Stomach smooth muscle (tissue), 2 donors: ENCODE measurements at regions not wholly inside any gene's neighbourhood (a gene's known extent, or its start where the extent isn't known, plus 50 kb on each side); places are given as distances from the start of the nearest gene placed in this dataset.

Experiments
- H3K27ac ChIP-seq: one replicate; pipeline ENCODE4 v1.7.0; 2013; ENCODE audit warnings: mild to moderate bottlenecking, low read length, inconsistent platforms
- H3K27me3 ChIP-seq, 2 donors: one replicate each; pipeline ENCODE4 v1.7.0; 2013; ENCODE audit warnings: low read length in 2 of 2; ENCODE audit not compliant: insufficient read depth in 2 of 2, control insufficient read depth in 1 of 2
- H3K36me3 ChIP-seq, 2 donors: one replicate each; pipeline ENCODE4 v1.7.0; 2013; ENCODE audit warnings: low read length in 2 of 2; ENCODE audit not compliant: control insufficient read depth in 2 of 2, insufficient read depth in 2 of 2
- H3K4me1 ChIP-seq: one replicate; pipeline ENCODE4 v1.7.0; 2013; ENCODE audit warnings: low read length; ENCODE audit not compliant: control insufficient read depth, insufficient read depth
- H3K4me3 ChIP-seq, 2 donors: one replicate each; pipeline ENCODE4 v1.7.0; 2013; ENCODE audit warnings: low read length in 2 of 2
- H3K9ac ChIP-seq, 2 donors: one replicate each; pipeline ENCODE4 v1.7.0; 2013; ENCODE audit warnings: low read length in 2 of 2, mild to moderate bottlenecking in 1 of 2
- H3K9me3 ChIP-seq, 2 donors: one replicate each; pipeline ENCODE4 v1.7.0; 2013; ENCODE audit warnings: low read length in 2 of 2; ENCODE audit not compliant: control insufficient read depth in 2 of 2
- donor health status: healthy.
- donor health status: Pancreatic carcinoma.

DNA sequence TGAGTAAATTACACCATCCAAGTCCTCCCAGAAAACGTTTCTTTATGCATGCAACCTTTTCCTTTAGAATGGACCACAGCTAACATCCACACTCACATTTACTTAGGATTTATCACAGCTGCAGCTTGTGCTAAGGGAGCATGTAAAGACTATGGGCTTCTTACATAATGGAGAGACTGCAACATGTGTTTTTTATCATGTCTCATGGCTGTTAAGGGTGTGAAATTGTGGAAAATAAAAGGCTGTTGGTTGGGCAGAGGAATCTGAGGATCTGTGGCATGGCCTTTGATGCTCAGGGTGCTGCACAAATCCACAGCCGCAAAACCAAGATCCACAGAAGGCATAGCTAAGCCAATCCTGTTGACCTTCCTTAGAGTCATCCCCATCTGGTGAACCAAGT is 112.0 kb upstream of the MTNR1B start:
- Histone ChIP-seq H3K36me3 (no peaks in the 10 kb centered on the region), H3K27me3 (no peaks in the 10 kb centered on the region), H3K9me3 (no peaks in the 10 kb centered on the region), H3K4me3 (no peak overlapping the region), H3K27ac (no peak overlapping the region), H3K4me1 (peaks cover 5% of the 10 kb centered on the region), H3K9ac (no peak overlapping the region)

DNA sequence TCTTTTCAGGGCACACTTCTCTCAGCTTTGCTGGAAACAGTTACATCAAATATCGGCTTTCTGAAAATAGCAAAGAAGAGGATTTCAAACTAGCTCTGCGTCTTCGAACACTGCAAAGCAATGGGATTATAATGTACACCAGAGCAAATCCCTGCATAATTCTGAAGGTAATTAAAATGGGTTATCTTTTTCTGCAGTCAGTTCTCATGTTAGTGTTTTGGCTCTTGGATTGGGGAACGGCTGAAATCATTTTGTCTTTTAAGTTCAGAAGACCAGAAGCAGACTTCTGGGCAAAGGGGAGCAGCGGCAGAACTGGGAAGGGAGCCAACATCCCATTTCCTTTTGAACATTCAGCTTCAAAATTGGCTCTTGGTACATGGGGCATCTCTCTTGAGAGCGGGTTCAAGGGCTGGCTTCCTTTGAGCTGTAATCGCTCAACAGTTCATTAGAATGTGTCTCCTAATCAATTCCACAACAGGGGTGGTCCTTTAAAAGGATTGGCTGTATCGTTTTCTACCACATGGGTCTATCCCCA is 110.2 kb upstream of the MTNR1B start:
- Histone ChIP-seq H3K27me3 (no peaks in the 10 kb centered on the region), H3K9me3 (no peaks in the 10 kb centered on the region), H3K4me3 (no peak overlapping the region), H3K9ac (no peak overlapping the region), H3K4me1 (peaks cover 3% of the 10 kb centered on the region), H3K27ac (no peak overlapping the region), H3K36me3 (no peaks in the 10 kb centered on the region)

- Histone ChIP-seq H3K27ac (no peak overlapping the region), H3K9me3 (no peaks in the 10 kb centered on the region), H3K27me3 (no peaks in the 10 kb centered on the region), H3K36me3 (no peaks in the 10 kb centered on the region), H3K4me1 (peaks cover 3% of the 10 kb centered on the region), H3K9ac (no peak overlapping the region), H3K4me3 (no peak overlapping the region)
These were observed 107.8 kb upstream of the MTNR1B start for GRCh38 chr11:92861634-92862033.

DNA sequence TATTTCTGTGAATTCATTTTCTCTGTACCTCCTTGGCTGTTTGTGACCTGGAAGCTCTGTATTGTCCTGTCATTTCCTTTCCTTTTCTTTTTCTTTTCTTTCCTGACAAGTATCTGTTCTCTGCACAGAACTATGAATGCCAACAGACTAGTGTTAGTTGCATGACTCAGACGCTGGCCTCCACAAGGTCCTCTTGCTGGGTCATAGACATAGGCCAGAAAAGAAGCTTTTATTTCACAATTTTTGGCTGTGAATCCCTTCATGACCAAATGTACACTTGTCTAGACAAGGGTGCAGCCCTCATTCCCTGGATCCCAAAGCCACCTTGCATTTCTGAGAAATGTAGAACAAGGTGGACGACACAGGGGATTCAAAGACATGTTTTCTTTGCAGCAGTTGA is 104.1 kb upstream of the MTNR1B start:
- Histone ChIP-seq H3K36me3 (no peaks in the 10 kb centered on the region), H3K4me3 (no peak overlapping the region), H3K27me3 (no peaks in the 10 kb centered on the region), H3K27ac (no peak overlapping the region), H3K4me1 (no peaks in the 10 kb centered on the region), H3K9ac (no peak overlapping the region), H3K9me3 (no peaks in the 10 kb centered on the region)

GRCh38 chr11:92866679-92867282 is 102.7 kb upstream of the MTNR1B start:
- Histone ChIP-seq H3K36me3 (no peaks in the 10 kb centered on the region), H3K9me3 (peaks cover 0 to 2% of the 10 kb centered on the region in 2 donors), H3K4me1 (no peaks in the 10 kb centered on the region), H3K4me3 (no peak overlapping the region), H3K27me3 (no peaks in the 10 kb centered on the region), H3K27ac (no peak overlapping the region), H3K9ac (no peak overlapping the region)

DNA sequence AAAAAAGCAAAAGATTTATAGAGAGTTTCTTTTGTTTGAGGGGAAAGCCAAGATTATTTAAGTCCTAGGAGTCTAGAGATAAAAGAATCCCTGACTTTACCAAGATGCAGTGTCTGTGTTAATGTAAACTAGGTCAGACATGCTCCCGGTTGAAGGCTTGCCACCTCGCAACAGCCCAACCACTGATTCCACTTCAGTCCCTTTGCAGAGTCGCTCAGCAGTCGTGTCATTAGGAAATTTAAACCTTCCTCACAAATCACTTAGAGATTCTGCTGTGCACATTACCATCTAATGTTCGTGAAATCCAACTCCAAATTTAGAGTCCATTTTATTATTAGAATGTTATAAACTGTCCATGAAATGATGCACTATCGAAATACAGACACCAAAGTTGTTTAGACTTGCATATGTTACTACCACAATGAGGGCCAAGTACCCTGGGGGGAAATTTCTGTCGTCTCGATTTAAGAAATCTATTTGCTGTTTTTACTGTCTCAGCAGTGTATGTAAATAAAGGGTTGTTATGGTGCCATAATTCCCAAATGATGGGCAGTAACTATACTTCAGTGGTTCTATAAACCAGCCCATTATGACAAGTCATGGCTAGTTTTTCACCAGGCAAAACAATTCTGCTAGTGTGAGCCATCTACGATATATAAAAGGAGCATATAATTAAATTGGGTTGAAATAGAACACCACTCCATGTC is 101.4 kb upstream of the MTNR1B start:
- no peak overlapping the region for H3K27ac ChIP-seq
- H3K4me3 ChIP-seq = no peak overlapping the region
- H3K4me1 ChIP-seq = no peaks in the 10 kb centered on the region
- H3K27me3 ChIP-seq = no peaks in the 10 kb centered on the region
- H3K9me3 ChIP-seq = peaks cover 0 to 2% of the 10 kb centered on the region in 2 donors
- H3K36me3 ChIP-seq = no peaks in the 10 kb centered on the region
- no peak overlapping the region for H3K9ac ChIP-seq

DNA sequence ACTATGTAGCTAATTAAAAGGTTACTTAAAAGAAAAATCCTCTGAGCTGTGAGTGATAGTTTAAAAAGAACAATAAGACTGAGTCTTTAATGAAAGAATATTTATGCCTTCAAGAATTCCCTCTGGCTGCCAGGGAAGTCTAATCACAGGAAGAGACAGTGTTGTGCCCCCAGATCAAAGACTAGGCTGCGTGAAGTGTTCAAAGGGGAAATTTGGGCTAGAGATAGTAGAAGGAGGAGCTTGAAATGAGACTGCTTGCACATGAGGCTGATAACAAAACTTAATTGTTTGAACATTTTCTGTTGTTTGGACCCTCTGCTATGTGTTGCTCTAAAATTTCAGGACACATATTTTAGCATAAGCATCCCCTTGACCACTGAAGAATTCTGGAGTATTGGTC is 99.7 kb upstream of the MTNR1B start:
- Histone ChIP-seq H3K36me3 (no peaks in the 10 kb centered on the region), H3K9me3 (peaks cover 0 to 2% of the 10 kb centered on the region in 2 donors), H3K27me3 (no peaks in the 10 kb centered on the region), H3K4me1 (no peaks in the 10 kb centered on the region), H3K4me3 (no peak overlapping the region), H3K27ac (no peak overlapping the region), H3K9ac (no peak overlapping the region)

GRCh38 chr11:92870196-92870832 is 99.1 kb upstream of the MTNR1B start:
- no peaks in the 10 kb centered on the region for H3K27me3 ChIP-seq
- H3K9me3 ChIP-seq = peaks cover 0 to 2% of the 10 kb centered on the region in 2 donors
- no peak overlapping the region for H3K4me3 ChIP-seq
- H3K36me3 ChIP-seq = no peaks in the 10 kb centered on the region
- no peaks in the 10 kb centered on the region for H3K4me1 ChIP-seq
- H3K9ac ChIP-seq = no peak overlapping the region
- H3K27ac ChIP-seq = no peak overlapping the region

GRCh38 chr11:92873551-92873950 is 95.9 kb upstream of the MTNR1B start:
- H3K27ac ChIP-seq = no peak overlapping the region
- no peaks in the 10 kb centered on the region for H3K4me1 ChIP-seq
- no peaks in the 10 kb centered on the region for H3K27me3 ChIP-seq
- H3K9ac ChIP-seq = no peak overlapping the region
- H3K9me3 ChIP-seq = peaks cover 0 to 2% of the 10 kb centered on the region in 2 donors
- H3K4me3 ChIP-seq = no peak overlapping the region
- no peaks in the 10 kb centered on the region for H3K36me3 ChIP-seq

- Histone ChIP-seq H3K9ac (no peak overlapping the region), H3K27me3 (no peaks in the 10 kb centered on the region), H3K27ac (no peak overlapping the region), H3K4me3 (no peak overlapping the region), H3K4me1 (no peaks in the 10 kb centered on the region), H3K36me3 (no peaks in the 10 kb centered on the region), H3K9me3 (peaks cover 0 to 1% of the 10 kb centered on the region in 2 donors)
These were observed 94.0 kb upstream of the MTNR1B start for GRCh38 chr11:92875473-92875872.

GRCh38 chr11:92879086-92879485 is 90.4 kb upstream of the MTNR1B start:
- H3K9ac ChIP-seq = no peak overlapping the region
- H3K27ac ChIP-seq = no peak overlapping the region
- H3K4me3 ChIP-seq = no peak overlapping the region
- H3K9me3 ChIP-seq = no peaks in the 10 kb centered on the region
- no peaks in the 10 kb centered on the region for H3K4me1 ChIP-seq
- H3K27me3 ChIP-seq = no peaks in the 10 kb centered on the region
- no peaks in the 10 kb centered on the region for H3K36me3 ChIP-seq
